Activated CD8-positive, alpha-beta memory T cell treated with anti-CD3 and anti-CD28 coated beads, Interleukin-2, amount 50 U/mL, for 48 hours (primary cell): ENCODE measurements at regions not wholly inside any gene's neighbourhood (a gene's known extent, or its start where the extent isn't known, plus 50 kb on each side); places are given as distances from the start of the nearest gene placed in this dataset.

ENCODE experiments used
- DNase-seq: peaks from one replicate; pipeline ENCODE4 v3.0.0-alpha.2; 2020

- no peak for DNase-seq
Observed at GRCh38 chr12:13745111-13745860, 236.1 kb downstream of the GRIN2B start.

GRCh38 chr12:13744561-13744960, 236.8 kb downstream of the GRIN2B start:
- no peak for DNase-seq

GRCh38 chr12:13740149-13740545, 241.3 kb downstream of the GRIN2B start:
- no peak for DNase-seq

GRCh38 chr12:13735734-13736133, 245.7 kb downstream of the GRIN2B start:
- DNase-seq, result no peak

GRCh38 chr12:13734584-13735152, 246.7 kb downstream of the GRIN2B start:
- DNase-seq, result no peak

GRCh38 chr12:13727707-13728195, 253.7 kb downstream of the GRIN2B start:
- no peak for DNase-seq

- no peak for DNase-seq
Observed at GRCh38 chr12:13725049-13725448, 256.4 kb downstream of the GRIN2B start.

- DNase-seq, result no peak
Observed at GRCh38 chr12:13724136-13724535, 257.3 kb downstream of the GRIN2B start.

- DNase-seq, result no peak
Observed at GRCh38 chr12:13719986-13720385, 261.4 kb downstream of the GRIN2B start.

GRCh38 chr12:13718271-13718670, 263.1 kb downstream of the GRIN2B start:
- no peak for DNase-seq

GRCh38 chr12:13716119-13716518, 265.3 kb downstream of the GRIN2B start:
- no peak for DNase-seq

GRCh38 chr12:13713556-13714410, 267.6 kb downstream of the GRIN2B start:
- DNase-seq, result no peak

GRCh38 chr12:13707829-13708228, 273.6 kb downstream of the GRIN2B start:
- no peak for DNase-seq

GRCh38 chr12:13702381-13702780, 279.0 kb downstream of the GRIN2B start:
- DNase-seq, result no peak

GRCh38 chr12:13701502-13701901, 279.9 kb downstream of the GRIN2B start:
- no peak for DNase-seq

GRCh38 chr12:13697973-13698372, 283.4 kb downstream of the GRIN2B start:
- no peak for DNase-seq

- no peak for DNase-seq
Observed at GRCh38 chr12:13695781-13696180, 285.6 kb downstream of the GRIN2B start.

GRCh38 chr12:13692332-13692731, 289.1 kb downstream of the GRIN2B start:
- no peak for DNase-seq

- DNase-seq, result no peak
Observed at GRCh38 chr12:13691598-13691997, 289.8 kb downstream of the GRIN2B start.

GRCh38 chr12:13687633-13688032, 293.8 kb downstream of the GRIN2B start:
- DNase-seq, result no peak

GRCh38 chr12:13686260-13686659, 295.1 kb downstream of the GRIN2B start:
- DNase-seq, result no peak

- DNase-seq, result no peak
Observed at GRCh38 chr12:13680916-13681315, 300.5 kb downstream of the GRIN2B start.

GRCh38 chr12:13676880-13677279, 304.5 kb downstream of the GRIN2B start:
- DNase-seq, result no peak
